ENCODE measurements at regions not wholly inside any gene's neighbourhood (a gene's known extent, or its start where the extent isn't known, plus 50 kb on each side); places are given as distances from the start of the nearest gene placed in this dataset.

- WGBS, 3 donors, result 55 to 61% (median 57%) methylated on average over 4 of the region's 4 CpGs
Observed at GRCh38 chr5:110333384-110333783, 393.1 kb downstream of the TMEM232 start.

GRCh38 chr5:110335361-110336066 is 391.0 kb downstream of the TMEM232 start:
- TF ChIP-seq CTCF (IDR thresholded peaks at IDR 0.05), result no peak
- DNase-seq (no peak), ATAC-seq (no peak)
- no peaks in the 10 kb centered on the region for H3K4me1 ChIP-seq
- intact Hi-C loops (cut with DNase I), result no loop called here
- H3K4me3 ChIP-seq, result no peak overlapping the region
- H3K36me3 ChIP-seq (ENCODE audit: insufficient read depth in 1 of 2, low read depth in 1 of 2), result no peaks in the 10 kb centered on the region
- WGBS, 3 donors, result 28 to 33% (median 28%) methylated on average over 4 of the region's 4 CpGs
- H3K27me3 ChIP-seq (ENCODE audit: insufficient read depth in 3 of 3, low read length in 2 of 3), result no peaks in the 10 kb centered on the region
- no peaks in the 10 kb centered on the region for H3K9me3 ChIP-seq
- no peak overlapping the region for H3K27ac ChIP-seq

More at GRCh38 chr5:110333384-110333783, 393.1 kb downstream of the TMEM232 start:
- TF ChIP-seq CTCF (IDR thresholded peaks at IDR 0.05), result no peak
- Histone ChIP-seq H3K4me3 (no peak overlapping the region), H3K36me3 (ENCODE audit: insufficient read depth in 1 of 2, low read depth in 1 of 2) (no peaks in the 10 kb centered on the region), H3K27me3 (ENCODE audit: insufficient read depth in 3 of 3, low read length in 2 of 3) (no peaks in the 10 kb centered on the region), H3K9me3 (no peaks in the 10 kb centered on the region), H3K27ac (no peak overlapping the region), H3K4me1 (no peaks in the 10 kb centered on the region)
- no peak for ATAC-seq
- intact Hi-C loops (cut with DNase I), result no loop called here
- no peak for DNase-seq

GRCh38 chr5:110338341-110339083 is 388.0 kb downstream of the TMEM232 start:
- no peak overlapping the region for H3K4me3 ChIP-seq

GRCh38 chr5:110339399-110339798 is 387.1 kb downstream of the TMEM232 start:
- H3K27ac ChIP-seq, result no peak overlapping the region
- no peak overlapping the region for H3K4me3 ChIP-seq
- no peaks in the 10 kb centered on the region for H3K4me1 ChIP-seq
- 93 to 97% (median 94%) methylated on average over 2 of the region's 2 CpGs for WGBS, 3 donors
- TF ChIP-seq CTCF (IDR thresholded peaks at IDR 0.05), result no peak
- H3K27me3 ChIP-seq (ENCODE audit: insufficient read depth in 3 of 3, low read length in 2 of 3), result no peaks in the 10 kb centered on the region
- no peak for ATAC-seq
- no peaks in the 10 kb centered on the region for H3K9me3 ChIP-seq
- no peaks in the 10 kb centered on the region for H3K36me3 ChIP-seq (ENCODE audit: insufficient read depth in 1 of 2, low read depth in 1 of 2)
- no peak for DNase-seq
- intact Hi-C loops (cut with DNase I), result no loop called here

More at GRCh38 chr5:110338341-110339083, 388.0 kb downstream of the TMEM232 start:
- Histone ChIP-seq H3K9me3 (no peaks in the 10 kb centered on the region), H3K27ac (no peak overlapping the region), H3K36me3 (ENCODE audit: insufficient read depth in 1 of 2, low read depth in 1 of 2) (no peaks in the 10 kb centered on the region), H3K4me1 (no peaks in the 10 kb centered on the region), H3K27me3 (ENCODE audit: insufficient read depth in 3 of 3, low read length in 2 of 3) (no peaks in the 10 kb centered on the region)
- WGBS, 3 donors, result 75 to 77% (median 76%) methylated on average over 7 of the region's 7 CpGs
- no peak for DNase-seq
- no peak for ATAC-seq
- intact Hi-C loops (cut with DNase I), result no loop called here
- no peak for TF ChIP-seq CTCF (IDR thresholded peaks at IDR 0.05)

All from psoas muscle (tissue), 7 donors.